ENCODE measurements at regions not wholly inside any gene's neighbourhood (a gene's known extent, or its start where the extent isn't known, plus 50 kb on each side); places are given as distances from the start of the nearest gene placed in this dataset.
"Not testable (repeated sequence)": the region's sequence is repeated elsewhere in the genome, so short reads cannot be mapped to it uniquely, and the experiment has no call there.

GRCh38 chr4:128437023-128437422 lies 149.4 kb upstream of the PGRMC2 start:
- not testable (repeated sequence) for DNase-seq

- not testable (repeated sequence) for DNase-seq
These were observed 141.5 kb upstream of the PGRMC2 start for GRCh38 chr4:128429023-128429613.

GRCh38 chr4:128428397-128428796 lies 140.8 kb upstream of the PGRMC2 start:
- no peak for DNase-seq

DNA sequence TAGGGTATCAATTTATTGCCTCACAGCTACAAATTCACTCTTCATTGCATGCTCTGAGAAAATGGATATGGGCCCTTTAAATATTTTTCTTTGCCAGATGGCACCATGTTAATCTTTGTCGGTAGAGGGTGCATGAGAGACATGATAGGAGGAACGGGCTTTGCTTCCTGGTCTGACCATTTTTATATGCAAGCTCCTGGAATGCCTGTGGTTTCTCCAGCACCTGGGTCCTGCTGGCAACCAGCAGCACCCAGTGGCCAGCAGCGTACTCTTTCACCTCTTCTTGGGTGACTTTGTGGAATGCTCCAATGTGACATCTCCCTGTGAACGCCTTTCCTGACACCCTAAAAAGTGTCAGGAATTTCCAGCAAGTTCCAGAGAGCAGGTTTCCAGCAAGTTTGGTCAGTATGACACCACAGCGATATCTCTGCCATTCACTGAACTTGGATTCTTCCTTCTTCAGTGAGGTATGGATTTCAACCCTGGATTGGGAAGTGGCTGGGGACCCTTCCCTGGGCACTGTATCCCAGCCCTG lies 140.3 kb upstream of the PGRMC2 start:
- peak; percentile 86 for DNase-seq

- DNase-seq = peak; percentile 59
These were observed 137.2 kb upstream of the PGRMC2 start for GRCh38 chr4:128424527-128425497.

GRCh38 chr4:128422296-128422695 lies 134.7 kb upstream of the PGRMC2 start:
- not testable (repeated sequence) for DNase-seq

- peak; percentile 57 for DNase-seq
These were observed 129.3 kb upstream of the PGRMC2 start for GRCh38 chr4:128416921-128417320.

DNA sequence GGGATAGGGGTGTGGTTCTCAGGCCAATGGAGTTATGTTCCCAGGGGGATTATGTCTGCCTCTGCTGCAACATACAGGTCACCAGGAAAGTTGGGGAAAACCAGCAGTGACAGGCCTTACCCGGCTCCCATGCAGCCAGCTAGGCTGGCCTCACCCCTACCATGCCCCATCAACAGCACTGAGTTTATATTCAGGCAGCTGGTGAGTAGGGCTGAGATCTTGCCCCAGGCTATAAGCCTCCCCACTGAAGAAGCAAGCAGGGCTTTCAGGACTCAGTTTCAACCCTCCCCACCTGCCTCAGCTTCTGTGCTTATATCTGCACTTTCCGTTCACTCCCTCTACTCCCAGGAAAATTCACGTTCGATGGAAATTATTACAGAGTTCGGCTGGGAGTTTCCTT lies 122.4 kb upstream of the PGRMC2 start:
- no peak for DNase-seq

GRCh38 chr4:128403586-128403985 lies 116.0 kb upstream of the PGRMC2 start:
- DNase-seq = no peak

DNA sequence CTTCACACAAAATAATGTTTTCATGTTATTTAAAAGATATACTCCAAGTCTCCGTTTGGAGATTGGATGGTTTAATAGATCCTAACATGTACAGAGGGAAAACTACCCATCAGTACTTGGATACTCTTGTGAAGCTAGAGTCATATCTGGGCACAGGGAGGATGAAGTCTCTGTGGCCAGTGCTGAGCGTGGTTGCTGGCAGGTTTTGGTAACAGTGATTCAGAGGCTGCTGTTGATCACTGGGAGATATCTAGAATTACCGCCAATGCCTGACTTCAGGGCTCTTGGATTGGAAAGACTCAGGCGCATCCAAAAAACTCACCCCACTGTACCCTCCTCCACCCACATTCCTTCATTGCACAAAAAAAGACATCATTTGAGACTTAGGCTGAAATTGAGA lies 107.2 kb upstream of the PGRMC2 start:
- DNase-seq = peak; percentile 48

GRCh38 chr4:128393101-128393704 lies 105.6 kb upstream of the PGRMC2 start:
- DNase-seq = peak; percentile 80

- no peak for DNase-seq
These were observed 102.9 kb upstream of the PGRMC2 start for GRCh38 chr4:128390475-128390996.

- no peak for DNase-seq
These were observed 101.2 kb upstream of the PGRMC2 start for GRCh38 chr4:128388796-128389195.

GRCh38 chr4:128388352-128388630 lies 100.7 kb upstream of the PGRMC2 start:
- DNase-seq = peak; percentile 23

DNA sequence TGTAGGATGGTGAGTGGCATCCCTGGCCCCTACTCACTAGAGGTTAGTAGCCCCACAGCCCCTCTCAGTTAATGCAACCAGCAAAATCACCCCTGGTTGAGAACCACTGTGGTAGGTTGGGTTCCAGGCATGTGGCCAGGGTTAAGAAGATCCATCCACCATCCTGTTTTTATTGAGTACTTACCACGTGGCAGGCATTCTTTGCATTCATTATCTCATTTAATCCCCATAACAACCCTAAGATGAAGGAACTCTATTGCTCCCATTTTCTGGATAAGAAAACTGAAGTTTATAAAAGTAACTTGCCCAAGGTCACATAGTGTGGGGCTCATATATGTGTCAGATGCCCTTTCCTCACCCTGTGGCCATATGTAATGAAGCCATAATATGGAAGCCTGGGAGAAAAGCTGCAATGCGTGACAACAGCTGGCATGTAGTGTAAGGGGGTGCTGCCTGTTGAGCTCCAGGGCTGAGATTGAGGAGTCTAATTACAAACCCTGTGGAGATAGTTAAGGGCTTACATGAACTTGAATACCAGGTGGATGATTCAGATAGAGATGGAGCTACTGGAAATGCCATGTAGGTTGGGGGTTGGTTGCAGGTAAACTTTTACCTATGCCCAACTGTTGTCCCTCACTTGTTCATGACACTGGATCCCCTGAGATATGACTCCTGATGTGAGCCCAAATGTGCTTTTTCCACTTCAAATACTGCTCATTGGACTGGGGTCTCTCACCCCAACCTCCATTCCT lies 100.2 kb upstream of the PGRMC2 start:
- DNase-seq = peak; percentile 65

- peak; percentile 99 for DNase-seq
These were observed 99.4 kb upstream of the PGRMC2 start for GRCh38 chr4:128386761-128387599.

DNA sequence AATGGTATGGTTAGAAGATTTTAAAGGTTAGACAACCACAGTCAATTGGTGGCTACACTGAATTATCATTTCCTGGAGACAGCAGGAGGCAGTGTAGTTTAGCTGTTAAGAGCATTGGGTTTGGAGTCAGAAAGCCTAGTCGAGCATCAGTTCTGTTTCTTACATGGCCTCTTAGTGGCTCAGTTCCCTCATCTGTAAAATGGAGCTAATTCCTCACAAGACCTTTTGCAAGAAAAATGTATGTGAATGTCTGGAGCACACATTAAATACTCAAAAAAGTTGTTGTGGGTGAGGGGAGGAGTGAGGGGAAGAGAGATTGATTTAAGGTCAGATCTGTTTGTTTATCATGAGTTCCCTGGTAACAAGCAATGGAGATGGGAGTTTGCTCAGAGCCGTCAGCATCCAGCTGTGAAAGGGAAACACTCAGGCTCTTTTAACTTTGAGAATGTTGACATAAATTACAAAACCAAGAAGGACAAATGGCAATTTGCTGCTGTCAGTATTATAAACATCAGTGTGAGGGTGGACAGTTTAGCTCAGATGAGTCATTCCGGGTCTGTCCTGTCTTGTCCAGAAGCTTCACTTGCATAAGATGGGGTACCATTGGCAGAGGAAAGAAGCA lies 98.2 kb upstream of the PGRMC2 start:
- DNase-seq = peak; percentile 67

DNA sequence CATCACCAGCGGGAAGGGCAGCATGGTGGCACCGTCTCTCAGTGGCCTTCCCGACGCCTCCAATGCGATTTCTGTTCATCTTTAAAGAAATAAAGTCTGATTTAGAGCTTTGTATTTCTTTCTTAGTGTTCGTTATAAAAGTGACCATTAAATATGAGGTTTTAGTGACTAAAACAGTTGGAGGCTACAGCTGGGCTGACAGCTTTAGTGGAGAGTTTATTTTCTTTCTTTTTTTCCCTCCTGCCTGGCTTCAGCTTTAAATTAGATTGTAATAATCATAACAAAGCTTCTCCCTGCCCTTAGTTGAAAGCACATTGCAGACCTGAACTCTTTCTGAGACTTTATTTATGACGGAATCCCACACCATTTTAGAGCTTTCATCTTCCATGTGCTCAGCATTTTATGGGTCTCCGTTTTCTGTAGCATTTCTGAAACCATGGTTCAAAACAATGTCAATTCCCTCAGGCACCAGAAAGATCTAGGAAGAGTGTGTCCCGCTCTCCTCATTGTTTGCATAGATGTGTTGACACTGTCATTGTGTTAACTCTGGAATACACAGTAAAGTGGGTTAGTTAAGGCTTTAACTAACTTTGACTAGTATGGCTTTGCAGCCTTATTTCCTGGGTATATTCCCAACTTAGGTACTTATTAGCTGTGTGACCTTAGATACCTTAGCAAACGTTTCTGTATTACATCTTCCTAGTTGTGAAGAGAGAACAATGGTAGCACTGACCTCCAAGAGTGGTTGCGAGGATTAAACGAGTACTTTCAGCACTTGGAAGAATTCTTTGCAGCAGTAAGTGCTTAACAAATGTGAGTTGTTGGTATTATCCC lies 97.4 kb upstream of the PGRMC2 start:
- no peak for DNase-seq

DNA sequence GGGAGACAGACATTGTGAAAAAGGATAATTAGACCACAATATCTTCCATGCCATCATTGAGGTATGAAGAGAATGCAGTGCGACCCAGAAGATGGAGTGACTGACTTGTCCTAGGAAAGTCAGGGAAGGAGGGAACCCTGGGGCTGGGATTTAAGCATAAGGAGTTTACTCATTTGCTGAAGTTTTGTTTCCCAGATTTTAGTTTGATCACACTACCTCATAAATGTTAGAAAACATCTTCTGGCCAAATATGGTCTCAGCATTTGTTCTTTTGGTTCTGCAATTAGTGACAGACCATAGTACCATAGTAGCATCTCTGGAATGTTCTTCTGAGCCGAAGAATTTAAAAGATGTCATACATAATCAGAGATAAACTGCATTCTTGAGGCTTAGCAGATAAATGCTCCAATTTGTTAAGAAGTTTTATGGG lies 96.5 kb upstream of the PGRMC2 start:
- peak; percentile 92 for DNase-seq

Measured in fibroblast of upper back skin (primary cell).